ENCODE measurements at regions not wholly inside any gene's neighbourhood (a gene's known extent, or its start where the extent isn't known, plus 50 kb on each side); places are given as distances from the start of the nearest gene placed in this dataset.

- no peak for DNase-seq
Measured at GRCh38 chr16:73387979-73388378, 340.1 kb upstream of the ZFHX3 start.

- DNase-seq: no peak
Measured at GRCh38 chr16:73385696-73386095, 337.8 kb upstream of the ZFHX3 start.

- no peak for DNase-seq
Measured at GRCh38 chr16:73384506-73385089, 336.7 kb upstream of the ZFHX3 start.

GRCh38 chr16:73383988-73384365, 336.0 kb upstream of the ZFHX3 start:
- DNase-seq: peak; percentile 16

GRCh38 chr16:73383195-73383987, 335.5 kb upstream of the ZFHX3 start:
- no peak for DNase-seq

GRCh38 chr16:73378471-73378870, 330.5 kb upstream of the ZFHX3 start:
- DNase-seq: no peak

- DNase-seq: no peak
Measured at GRCh38 chr16:73371584-73372319, 323.8 kb upstream of the ZFHX3 start.

GRCh38 chr16:73369851-73370250, 321.9 kb upstream of the ZFHX3 start:
- no peak for DNase-seq

- no peak for DNase-seq
Measured at GRCh38 chr16:73368715-73369114, 320.8 kb upstream of the ZFHX3 start.

- DNase-seq: no peak
Measured at GRCh38 chr16:73365016-73365551, 317.2 kb upstream of the ZFHX3 start.

- no peak for DNase-seq
Measured at GRCh38 chr16:73364413-73364812, 316.5 kb upstream of the ZFHX3 start.

- no peak for DNase-seq
Measured at GRCh38 chr16:73361061-73361460, 313.1 kb upstream of the ZFHX3 start.

- no peak for DNase-seq
Measured at GRCh38 chr16:73356401-73357079, 308.6 kb upstream of the ZFHX3 start.

GRCh38 chr16:73355981-73356380, 308.1 kb upstream of the ZFHX3 start:
- no peak for DNase-seq

- no peak for DNase-seq
Measured at GRCh38 chr16:73354434-73354833, 306.5 kb upstream of the ZFHX3 start.

- no peak for DNase-seq
Measured at GRCh38 chr16:73350707-73351452, 303.0 kb upstream of the ZFHX3 start.

GRCh38 chr16:73347500-73348375, 299.8 kb upstream of the ZFHX3 start:
- no peak for DNase-seq

- no peak for DNase-seq
Measured at GRCh38 chr16:73339821-73340220, 291.9 kb upstream of the ZFHX3 start.

GRCh38 chr16:73337373-73338296, 289.7 kb upstream of the ZFHX3 start:
- DNase-seq: no peak
